Posterior cingulate gyrus (tissue), 11 donors: ENCODE measurements at regions not wholly inside any gene's neighbourhood (a gene's known extent, or its start where the extent isn't known, plus 50 kb on each side); places are given as distances from the start of the nearest gene placed in this dataset.

Source experiments
- DNase-seq, 10 donors: peaks; one replicate each; pipeline versions ENCODE4 v3.0.0 to v3.0.0-alpha.2; 2020 to 2021; ENCODE audit warnings: mixed read lengths in 3 of 10
- intact Hi-C: fragments of 100-400 bp; cut with DNase I; formaldehyde crosslinking; loops from one replicate; pipeline ENCODE4 v1.15.1; 2023

DNA sequence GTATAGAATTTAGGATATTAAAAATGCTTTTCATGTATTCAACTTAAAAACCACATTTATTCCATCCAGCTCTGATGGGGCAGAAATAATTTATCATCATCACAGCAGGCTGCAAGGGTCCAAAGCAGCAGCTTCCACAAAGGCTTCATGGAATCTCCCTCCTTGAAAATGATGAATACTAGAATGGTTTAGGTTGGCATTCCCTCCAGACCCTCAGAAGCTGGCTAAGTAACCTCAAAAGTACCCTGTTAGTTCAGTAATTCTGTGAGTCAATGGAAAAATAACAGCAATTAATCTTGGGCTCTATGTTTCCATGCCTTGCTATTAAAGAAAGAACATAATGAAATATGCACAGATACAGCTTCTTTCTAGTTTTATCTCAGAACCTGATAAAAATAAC is 594.9 kb upstream of the DIPK2B start:
- intact Hi-C loops: no loop called here
- no peak for DNase-seq

- intact Hi-C loops: no loop called here
- no peak for DNase-seq
Observed at GRCh38 chrX:45794995-45795337, 594.3 kb upstream of the DIPK2B start.

DNA sequence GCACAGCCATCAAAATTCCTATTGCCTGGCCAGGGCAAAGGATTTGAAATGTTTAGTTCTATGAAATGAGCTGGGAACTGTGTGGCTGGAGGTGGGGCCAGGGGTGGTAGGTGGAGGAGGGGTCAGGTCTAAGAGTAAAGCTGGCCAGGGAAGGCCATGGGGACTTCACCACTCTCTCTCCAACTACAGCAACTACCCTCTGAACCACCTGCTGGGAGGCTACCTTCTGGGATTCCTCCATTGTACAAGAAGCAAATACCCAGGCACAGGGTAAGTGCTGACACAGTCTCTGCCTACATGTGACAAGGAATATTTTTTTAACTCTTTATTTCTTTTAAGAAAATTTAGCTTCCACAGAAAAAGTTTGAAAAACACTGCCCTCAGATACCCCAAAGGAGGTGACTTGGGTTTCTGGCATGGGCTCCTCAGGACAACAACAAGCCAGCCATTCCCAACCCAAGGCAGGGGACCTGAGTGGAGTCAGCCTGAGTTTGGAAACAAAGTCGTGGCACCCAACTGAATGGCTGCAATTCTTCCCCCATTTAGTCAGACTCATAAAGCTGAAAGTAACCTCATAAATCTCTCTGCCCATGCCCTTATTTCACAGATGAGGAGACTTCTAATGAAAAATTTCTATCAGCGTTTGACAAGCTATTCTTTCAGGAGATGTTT is 593.8 kb upstream of the DIPK2B start:
- intact Hi-C loops: no loop called here

GRCh38 chrX:45788941-45789348 is 588.3 kb upstream of the DIPK2B start:
- intact Hi-C loops: no loop called here
- peak in 2 of 10 donors; percentile 17 to 80 for DNase-seq

More for the DNA sequence above, 593.8 kb upstream of the DIPK2B start:
- no peak for DNase-seq

- intact Hi-C loops: no loop called here
- no peak for DNase-seq
Observed at GRCh38 chrX:45788315-45788714, 587.6 kb upstream of the DIPK2B start.

GRCh38 chrX:45784590-45784989 is 583.9 kb upstream of the DIPK2B start:
- intact Hi-C loops: no loop called here
- no peak for DNase-seq

GRCh38 chrX:45783002-45783401 is 582.3 kb upstream of the DIPK2B start:
- intact Hi-C loops: no loop called here
- no peak for DNase-seq

- intact Hi-C loops: no loop called here
- DNase-seq: no peak
Observed at GRCh38 chrX:45781901-45782553, 581.4 kb upstream of the DIPK2B start.

- DNase-seq: no peak
- intact Hi-C loops: no loop called here
Observed at GRCh38 chrX:45778616-45779015, 577.9 kb upstream of the DIPK2B start.

DNA sequence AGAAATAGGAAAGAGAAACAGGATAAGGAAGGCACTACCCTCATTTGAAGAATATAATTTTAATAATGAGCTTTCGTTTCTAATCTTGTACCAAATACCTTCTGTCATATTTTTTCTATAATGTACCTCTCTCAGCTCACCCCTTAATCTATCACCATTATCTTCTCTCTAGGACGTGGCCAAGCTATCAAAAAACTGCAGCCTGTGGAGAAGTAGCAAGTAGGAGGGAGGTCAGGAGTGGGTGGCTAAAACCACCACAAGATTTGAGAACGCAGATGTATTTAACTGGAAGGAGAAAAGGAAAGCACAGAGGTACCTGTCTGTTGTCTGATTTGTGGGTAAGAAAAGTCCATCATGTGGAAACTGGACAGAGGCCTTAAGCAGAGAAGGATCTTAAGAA is 576.7 kb upstream of the DIPK2B start:
- no peak for DNase-seq
- intact Hi-C loops: no loop called here

GRCh38 chrX:45775468-45775867 is 574.8 kb upstream of the DIPK2B start:
- no peak for DNase-seq
- intact Hi-C loops: no loop called here

DNA sequence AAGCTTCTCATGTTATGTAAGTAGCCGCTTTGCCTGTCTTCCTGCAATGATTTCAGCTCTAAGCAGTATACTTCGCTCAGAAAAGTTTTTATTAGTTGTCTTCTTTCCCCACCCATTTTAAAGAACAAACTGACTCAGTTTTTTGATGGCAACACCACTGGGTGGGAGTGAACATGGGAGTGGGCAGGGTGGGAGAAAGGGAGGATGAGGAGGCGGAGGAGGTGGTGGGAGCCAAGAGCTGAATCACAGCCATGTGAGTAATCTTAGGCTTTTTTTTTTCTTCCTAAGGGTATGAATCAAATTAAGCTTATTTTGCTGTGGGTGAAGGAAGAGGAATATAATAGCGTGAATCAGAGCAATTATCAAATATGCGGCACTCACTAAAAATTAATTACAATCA is 574.3 kb upstream of the DIPK2B start:
- intact Hi-C loops: no loop called here
- peak in 1 of 10 donors; percentile 39 for DNase-seq

DNA sequence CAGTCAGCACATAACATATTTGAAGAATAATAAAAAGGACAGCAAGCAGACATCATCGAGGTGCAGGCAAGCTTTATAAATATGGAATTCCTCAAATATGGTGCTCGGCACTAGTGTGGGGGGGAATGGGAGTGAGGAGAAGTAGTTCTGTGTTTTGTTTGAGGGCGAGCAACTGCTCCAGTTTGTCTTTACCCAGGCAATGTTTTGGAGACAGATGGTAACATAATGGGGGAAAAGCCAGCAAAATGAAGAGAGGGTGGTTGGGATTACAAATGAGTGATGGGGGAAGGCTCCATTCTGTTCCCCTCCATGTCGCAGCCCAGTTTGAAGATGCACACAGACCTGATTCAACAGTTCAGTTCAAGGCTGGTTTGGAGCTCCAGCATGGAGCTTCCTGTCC is 572.9 kb upstream of the DIPK2B start:
- DNase-seq: no peak
- intact Hi-C loops: no loop called here

GRCh38 chrX:45771560-45772340 is 571.1 kb upstream of the DIPK2B start:
- DNase-seq: peak in 2 of 10 donors; percentile 62 to 75
- intact Hi-C loops: no loop called here

DNA sequence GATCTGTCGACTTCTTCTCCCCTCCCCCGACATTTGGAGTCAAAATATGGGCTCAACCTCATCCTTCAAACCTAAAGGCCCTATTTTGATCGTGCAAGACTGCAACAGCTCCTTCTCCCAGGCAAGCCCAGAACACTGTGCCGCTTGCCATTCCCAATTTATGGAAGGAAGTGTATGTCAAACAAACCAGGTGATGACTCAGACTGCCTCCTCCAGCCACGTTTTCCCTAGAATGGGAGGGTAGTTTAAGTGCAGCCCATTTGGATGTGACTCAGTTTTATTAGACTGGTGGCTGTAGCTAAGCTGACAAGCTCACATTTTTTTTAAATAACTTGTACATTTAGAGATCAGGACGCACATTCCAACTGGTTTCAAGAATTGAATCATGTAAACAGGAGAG is 570.4 kb upstream of the DIPK2B start:
- intact Hi-C loops: no loop called here
- peak in 1 of 10 donors; percentile 37 for DNase-seq

DNA sequence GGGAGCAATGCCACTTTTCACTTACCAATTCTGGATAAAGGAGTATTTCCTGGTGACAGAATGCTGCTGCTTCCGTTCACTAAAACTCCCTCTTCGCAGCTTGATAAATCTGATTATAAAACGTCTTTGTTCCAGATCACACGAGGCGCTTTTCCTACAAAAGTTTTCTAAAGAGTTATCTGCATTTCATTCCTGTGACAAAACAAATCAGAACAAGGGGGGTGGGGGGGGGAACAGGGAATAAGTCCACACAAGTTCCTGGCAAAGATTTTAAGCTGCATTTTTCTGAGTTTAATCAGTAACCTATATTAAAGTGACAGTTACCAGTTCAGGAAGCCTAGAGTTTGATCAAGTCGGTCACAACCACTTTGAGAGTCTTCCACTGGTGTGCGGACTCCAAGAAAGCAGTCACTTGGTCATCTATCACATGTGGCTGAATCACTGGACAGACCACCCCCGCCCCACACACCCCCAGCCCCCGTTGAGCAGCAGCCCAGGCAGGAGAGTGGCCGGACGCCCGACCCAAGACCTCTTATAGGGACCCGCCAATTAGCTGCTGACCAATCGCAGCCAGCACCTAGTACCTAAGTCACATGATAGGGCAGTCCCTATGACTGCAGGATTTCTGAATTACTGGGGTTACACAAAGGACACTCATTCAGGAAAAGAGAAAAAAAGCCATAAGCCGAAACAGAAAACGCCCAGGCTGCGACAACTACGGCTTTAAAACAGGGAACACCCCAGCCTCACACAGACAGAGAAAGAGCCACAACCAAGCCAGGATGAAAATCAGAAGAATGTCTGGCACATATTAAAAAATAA is 569.3 kb upstream of the DIPK2B start:
- intact Hi-C loops: no loop called here
- peak in 4 of 10 donors; percentile 11 to 83 (median 28) for DNase-seq

- intact Hi-C loops: no loop called here
- no peak for DNase-seq
Observed at GRCh38 chrX:45768666-45769236, 568.1 kb upstream of the DIPK2B start.

GRCh38 chrX:45766981-45767501 is 566.4 kb upstream of the DIPK2B start:
- no peak for DNase-seq
- intact Hi-C loops: no loop called here

DNA sequence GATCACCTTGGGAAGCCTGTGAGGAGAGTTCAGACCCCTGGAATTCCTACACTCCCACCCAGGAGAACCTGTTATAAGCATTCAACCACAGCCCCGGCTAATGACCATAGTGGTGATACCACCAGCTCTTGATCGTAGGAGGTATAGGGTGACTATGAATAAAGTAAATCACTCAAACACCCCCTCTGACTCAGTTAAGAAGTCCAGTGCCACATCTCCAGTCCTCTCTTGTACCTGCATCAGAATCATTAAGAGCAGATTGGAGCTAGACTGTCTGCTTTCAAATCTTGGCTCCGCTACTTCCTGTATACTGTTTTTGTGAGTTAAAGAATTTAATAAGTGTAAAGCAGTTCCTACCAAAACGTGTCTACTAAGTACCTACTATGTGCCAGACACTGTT is 565.1 kb upstream of the DIPK2B start:
- intact Hi-C loops: no loop called here
- DNase-seq: no peak

DNA sequence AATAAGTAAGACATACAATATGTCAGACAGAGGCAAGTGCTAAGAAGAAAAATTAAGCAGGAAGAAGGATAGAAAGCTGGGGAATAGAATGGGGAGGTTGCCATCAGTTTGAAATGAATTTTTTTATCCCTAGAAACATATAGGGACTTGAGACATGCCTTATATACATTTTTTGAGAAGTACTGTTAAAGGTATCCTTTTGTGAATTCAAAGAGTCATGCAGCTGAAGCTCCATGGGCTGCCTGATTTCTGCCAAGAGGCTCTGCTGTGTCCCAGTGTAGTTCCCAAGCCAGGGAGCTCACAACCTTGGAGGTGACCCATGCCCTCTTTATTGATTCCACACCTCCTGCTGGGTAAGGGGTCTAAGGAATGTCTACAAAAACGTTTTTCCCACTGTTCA is 564.6 kb upstream of the DIPK2B start:
- intact Hi-C loops: no loop called here
- no peak for DNase-seq
